ENCODE measurements at regions not wholly inside any gene's neighbourhood (a gene's known extent, or its start where the extent isn't known, plus 50 kb on each side); places are given as distances from the start of the nearest gene placed in this dataset.

GRCh38 chr1:209203533-209203895, 380.0 kb upstream of the CAMK1G start:
- TF ChIP-seq CTCF (IDR thresholded peaks at IDR 0.05) (no peak), POLR2A (IDR thresholded peaks at IDR 0.05) (no peak)
